C4-2B (cell line): ENCODE measurements at regions not wholly inside any gene's neighbourhood (a gene's known extent, or its start where the extent isn't known, plus 50 kb on each side); places are given as distances from the start of the nearest gene placed in this dataset.

Source experiments
- H3K27ac ChIP-seq: fragments of 450-650 bp; 2 replicates; pipeline ENCODE4 v1.5.1; 2017
- CTCF ChIP-seq: fragments of 450-650 bp; conservative IDR thresholded peaks from 2 replicates; pipeline ENCODE4 v1.5.1; 2017; ENCODE audit warnings: mild to moderate bottlenecking
- ZFX ChIP-seq: fragments of 450-650 bp; IDR thresholded peaks from 2 replicates; pipeline ENCODE4 v1.6.1; 2017

- no peak for TF ChIP-seq CTCF
- TF ChIP-seq ZFX = no peak
- no peak overlapping the region for H3K27ac ChIP-seq
Measured at GRCh38 chr6:1200409-1201101, 111.3 kb upstream of the FOXQ1 start.

DNA sequence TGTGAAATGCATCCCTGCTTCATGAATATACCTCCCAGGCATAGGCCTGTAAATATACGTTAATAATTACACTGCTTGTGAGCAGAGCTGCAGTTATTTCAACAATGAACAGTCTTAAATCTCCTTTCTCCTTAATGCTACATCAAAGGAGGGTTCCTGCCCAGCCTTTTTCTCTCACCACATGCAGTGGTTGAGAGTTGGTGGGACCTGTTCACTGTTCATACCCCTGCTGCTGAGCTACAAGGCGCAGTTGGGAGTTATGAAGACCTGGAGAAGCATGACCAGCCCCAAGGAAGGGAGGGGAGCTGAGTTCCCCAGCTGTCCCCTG, 111.9 kb upstream of the FOXQ1 start:
- no peak overlapping the region for H3K27ac ChIP-seq

GRCh38 chr6:1197309-1197708, 114.6 kb upstream of the FOXQ1 start:
- no peak for TF ChIP-seq CTCF
- TF ChIP-seq ZFX = no peak
- H3K27ac ChIP-seq = no peak overlapping the region

More for the DNA sequence above, 111.9 kb upstream of the FOXQ1 start:
- TF ChIP-seq ZFX (no peak), CTCF (no peak)

- H3K27ac ChIP-seq = no peak overlapping the region
- TF ChIP-seq ZFX = no peak
- TF ChIP-seq CTCF = no peak
Measured at GRCh38 chr6:1191141-1191630, 120.7 kb upstream of the FOXQ1 start.

DNA sequence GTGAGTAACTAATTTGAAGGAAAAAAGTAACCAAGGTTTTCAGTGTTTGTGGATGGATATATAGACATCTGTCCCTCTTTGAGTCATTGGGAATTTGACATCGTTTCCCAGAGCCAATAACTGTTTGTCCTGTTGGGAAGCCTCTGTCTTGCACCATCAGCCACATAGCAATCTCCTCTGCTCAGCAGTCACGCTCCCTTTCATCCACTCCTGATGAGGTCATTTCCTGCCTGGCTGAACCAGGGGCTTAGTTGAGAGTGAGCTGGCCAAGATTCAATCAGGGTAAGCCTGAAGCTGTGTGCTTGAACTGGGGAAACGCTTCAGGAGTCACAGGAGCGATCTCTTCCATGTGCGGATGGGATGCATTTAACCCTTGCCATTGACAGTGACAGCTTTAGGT, 121.5 kb upstream of the FOXQ1 start:
- H3K27ac ChIP-seq = no peak overlapping the region
- TF ChIP-seq ZFX = no peak
- TF ChIP-seq CTCF = no peak

- TF ChIP-seq ZFX (no peak), CTCF (no peak)
- no peak overlapping the region for H3K27ac ChIP-seq
Measured at GRCh38 chr6:1188199-1188598, 123.7 kb upstream of the FOXQ1 start.

- no peak for TF ChIP-seq ZFX
- TF ChIP-seq CTCF = no peak
- no peak overlapping the region for H3K27ac ChIP-seq
Measured at GRCh38 chr6:1187293-1188131, 124.4 kb upstream of the FOXQ1 start.
